ENCODE measurements at regions not wholly inside any gene's neighbourhood (a gene's known extent, or its start where the extent isn't known, plus 50 kb on each side); places are given as distances from the start of the nearest gene placed in this dataset.

GRCh38 chr3:19075037-19075436, 73.3 kb upstream of the KCNH8 start:
- TF ChIP-seq POLR2A (IDR thresholded peaks at IDR 0.05) (no peak), CTCF (IDR thresholded peaks at IDR 0.05) (no peak)

All from right lobe of liver (tissue), 4 donors.